Liver (tissue), 7 donors: ENCODE measurements at regions not wholly inside any gene's neighbourhood (a gene's known extent, or its start where the extent isn't known, plus 50 kb on each side); places are given as distances from the start of the nearest gene placed in this dataset.

Experiments used
- DNase-seq: peaks from one replicate; pipeline ENCODE4 v3.0.0-alpha.2; 2017; ENCODE audit warnings: low spot score
- H3K27ac ChIP-seq, 2 donors: one replicate each; pipeline ENCODE4 v1.7.0; 2013; ENCODE audit warnings: inconsistent platforms in 2 of 2, low read length in 2 of 2, control low read depth in 1 of 2, low read depth in 1 of 2, mild to moderate bottlenecking in 1 of 2
- H3K27me3 ChIP-seq, 4 donors: one replicate each; pipeline versions ENCODE4 v1.6.1 to v1.7.0; 2013; ENCODE audit warnings: low read length in 3 of 4, inconsistent platforms in 1 of 4, mild to moderate bottlenecking in 1 of 4, moderate library complexity in 1 of 4; ENCODE audit not compliant: control insufficient read depth in 4 of 4, insufficient read depth in 4 of 4
- H3K36me3 ChIP-seq, 4 donors: one replicate each; pipeline versions ENCODE4 v1.6.1 to v1.7.0; 2013; ENCODE audit warnings: low read length in 3 of 4, mild to moderate bottlenecking in 3 of 4, low read depth in 1 of 4, moderate library complexity in 1 of 4; ENCODE audit not compliant: control insufficient read depth in 4 of 4, insufficient read depth in 3 of 4
- H3K4me1 ChIP-seq, 4 donors: one replicate each; pipeline versions ENCODE4 v1.6.1 to v1.7.0; 2013; ENCODE audit warnings: low read length in 3 of 4, mild to moderate bottlenecking in 3 of 4, moderate library complexity in 1 of 4; ENCODE audit not compliant: control insufficient read depth in 4 of 4, insufficient read depth in 4 of 4
- H3K4me3 ChIP-seq, 3 donors: one replicate each; pipeline versions ENCODE4 v1.6.1 to v1.7.0; 2013; ENCODE audit warnings: low read length in 3 of 3, control low read depth in 1 of 3, low read depth in 1 of 3, mild to moderate bottlenecking in 1 of 3
- H3K9ac ChIP-seq, 2 donors: one replicate each; pipeline ENCODE4 v1.7.0; 2013; ENCODE audit warnings: low read length in 2 of 2, mild to moderate bottlenecking in 2 of 2, moderate library complexity in 2 of 2, control low read depth in 1 of 2, low read depth in 1 of 2
- H3K9me3 ChIP-seq, 4 donors: one replicate each; pipeline versions ENCODE4 v1.6.1 to v1.7.0; 2013; ENCODE audit warnings: low read length in 3 of 4; ENCODE audit not compliant: control insufficient read depth in 4 of 4
- EGR1 ChIP-seq, 2 donors: IDR thresholded peaks; 2 replicates each; pipeline ENCODE4 v1.6.1; 2016 to 2018; ENCODE audit warnings: antibody characterized with exemption in 2 of 2, low read depth in 2 of 2
- FOXA2 ChIP-seq: IDR thresholded peaks from 2 replicates; pipeline ENCODE4 v1.6.1; 2016; ENCODE audit warnings: antibody characterized with exemption
- GABPA ChIP-seq, 2 donors: IDR thresholded peaks in 1 of 2; conservative IDR thresholded peaks in 1 of 2; 2 replicates each; pipeline ENCODE4 v1.6.1; 2016; ENCODE audit warnings: antibody characterized with exemption in 2 of 2, mild to moderate bottlenecking in 1 of 2, moderate library complexity in 1 of 2
- HNF4A ChIP-seq, 2 donors: conservative IDR thresholded peaks; 2 replicates each; pipeline ENCODE4 v1.6.1; 2016; ENCODE audit warnings: antibody characterized with exemption in 2 of 2, mild to moderate bottlenecking in 2 of 2
- HNF4G ChIP-seq: IDR thresholded peaks from 2 replicates; pipeline ENCODE4 v1.6.1; 2016; ENCODE audit warnings: antibody characterized with exemption
- NR2F2 ChIP-seq: IDR thresholded peaks from 2 replicates; pipeline ENCODE4 v1.6.1; 2016; ENCODE audit warnings: antibody characterized with exemption
- RAD21 ChIP-seq, 2 donors: IDR thresholded peaks; 2 replicates each; pipeline ENCODE4 v1.6.1; 2016; ENCODE audit warnings: antibody characterized with exemption in 2 of 2, mild to moderate bottlenecking in 2 of 2
- SP1 ChIP-seq: IDR thresholded peaks from 2 replicates; pipeline ENCODE4 v1.6.1; 2018; ENCODE audit warnings: antibody characterized with exemption, mild to moderate bottlenecking
- TAF1 ChIP-seq: conservative IDR thresholded peaks from 2 replicates; pipeline ENCODE4 v1.6.1; 2016; ENCODE audit warnings: antibody characterized with exemption, mild to moderate bottlenecking
- YY1 ChIP-seq: IDR thresholded peaks from 2 replicates; pipeline ENCODE4 v1.6.1; 2016; ENCODE audit warnings: antibody characterized with exemption, mild to moderate bottlenecking
- TF ChIP-seq, protein P1 (sequence below): fragments of 150-350 bp; IDR thresholded peaks from 2 replicates; pipeline ENCODE4 v1.5.1; 2017; ENCODE audit warnings: improper control_type of control experiment, low read depth, low read length; ENCODE audit not compliant: missing input control
- TF ChIP-seq, protein P2 (sequence below): IDR thresholded peaks from 2 replicates; pipeline ENCODE4 v1.6.1; 2016; ENCODE audit warnings: antibody characterized with exemption, mild to moderate bottlenecking
- donor health status: healthy.
- donor health status: healthy.
- donor health status: healthy.
- donor health status: healthy.

DNA sequence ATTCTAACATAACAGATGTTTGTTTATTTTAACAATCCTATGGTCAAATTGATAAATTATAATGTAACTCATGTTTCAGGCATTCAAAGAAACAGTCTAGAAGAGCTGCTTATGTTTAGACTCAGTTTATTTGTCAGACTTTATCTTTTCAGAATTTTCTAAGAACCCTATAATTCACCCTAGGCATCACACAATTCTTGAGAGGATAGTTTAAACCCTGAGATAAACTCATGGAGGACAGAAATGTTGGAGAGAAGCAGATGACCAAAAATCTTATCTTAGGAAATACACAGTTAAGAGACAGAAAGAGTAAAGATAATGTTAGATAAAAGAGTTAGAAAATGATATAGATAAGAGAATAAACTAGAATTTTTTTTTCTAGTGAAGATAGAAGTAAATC, 1185.7 kb upstream of the SLC10A2 start:
- no peak for TF ChIP-seq HNF4A (conservative IDR thresholded peaks at IDR 0.05)
- TF ChIP-seq, protein P1, sequence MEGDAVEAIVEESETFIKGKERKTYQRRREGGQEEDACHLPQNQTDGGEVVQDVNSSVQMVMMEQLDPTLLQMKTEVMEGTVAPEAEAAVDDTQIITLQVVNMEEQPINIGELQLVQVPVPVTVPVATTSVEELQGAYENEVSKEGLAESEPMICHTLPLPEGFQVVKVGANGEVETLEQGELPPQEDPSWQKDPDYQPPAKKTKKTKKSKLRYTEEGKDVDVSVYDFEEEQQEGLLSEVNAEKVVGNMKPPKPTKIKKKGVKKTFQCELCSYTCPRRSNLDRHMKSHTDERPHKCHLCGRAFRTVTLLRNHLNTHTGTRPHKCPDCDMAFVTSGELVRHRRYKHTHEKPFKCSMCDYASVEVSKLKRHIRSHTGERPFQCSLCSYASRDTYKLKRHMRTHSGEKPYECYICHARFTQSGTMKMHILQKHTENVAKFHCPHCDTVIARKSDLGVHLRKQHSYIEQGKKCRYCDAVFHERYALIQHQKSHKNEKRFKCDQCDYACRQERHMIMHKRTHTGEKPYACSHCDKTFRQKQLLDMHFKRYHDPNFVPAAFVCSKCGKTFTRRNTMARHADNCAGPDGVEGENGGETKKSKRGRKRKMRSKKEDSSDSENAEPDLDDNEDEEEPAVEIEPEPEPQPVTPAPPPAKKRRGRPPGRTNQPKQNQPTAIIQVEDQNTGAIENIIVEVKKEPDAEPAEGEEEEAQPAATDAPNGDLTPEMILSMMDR = no peak
- TF ChIP-seq FOXA2 = no peak
- TF ChIP-seq GABPA (IDR thresholded peaks at IDR 0.05 in 1 of 2, conservative IDR thresholded peaks at IDR 0.05 in 1 of 2) = no peak
- TF ChIP-seq, protein P2, sequence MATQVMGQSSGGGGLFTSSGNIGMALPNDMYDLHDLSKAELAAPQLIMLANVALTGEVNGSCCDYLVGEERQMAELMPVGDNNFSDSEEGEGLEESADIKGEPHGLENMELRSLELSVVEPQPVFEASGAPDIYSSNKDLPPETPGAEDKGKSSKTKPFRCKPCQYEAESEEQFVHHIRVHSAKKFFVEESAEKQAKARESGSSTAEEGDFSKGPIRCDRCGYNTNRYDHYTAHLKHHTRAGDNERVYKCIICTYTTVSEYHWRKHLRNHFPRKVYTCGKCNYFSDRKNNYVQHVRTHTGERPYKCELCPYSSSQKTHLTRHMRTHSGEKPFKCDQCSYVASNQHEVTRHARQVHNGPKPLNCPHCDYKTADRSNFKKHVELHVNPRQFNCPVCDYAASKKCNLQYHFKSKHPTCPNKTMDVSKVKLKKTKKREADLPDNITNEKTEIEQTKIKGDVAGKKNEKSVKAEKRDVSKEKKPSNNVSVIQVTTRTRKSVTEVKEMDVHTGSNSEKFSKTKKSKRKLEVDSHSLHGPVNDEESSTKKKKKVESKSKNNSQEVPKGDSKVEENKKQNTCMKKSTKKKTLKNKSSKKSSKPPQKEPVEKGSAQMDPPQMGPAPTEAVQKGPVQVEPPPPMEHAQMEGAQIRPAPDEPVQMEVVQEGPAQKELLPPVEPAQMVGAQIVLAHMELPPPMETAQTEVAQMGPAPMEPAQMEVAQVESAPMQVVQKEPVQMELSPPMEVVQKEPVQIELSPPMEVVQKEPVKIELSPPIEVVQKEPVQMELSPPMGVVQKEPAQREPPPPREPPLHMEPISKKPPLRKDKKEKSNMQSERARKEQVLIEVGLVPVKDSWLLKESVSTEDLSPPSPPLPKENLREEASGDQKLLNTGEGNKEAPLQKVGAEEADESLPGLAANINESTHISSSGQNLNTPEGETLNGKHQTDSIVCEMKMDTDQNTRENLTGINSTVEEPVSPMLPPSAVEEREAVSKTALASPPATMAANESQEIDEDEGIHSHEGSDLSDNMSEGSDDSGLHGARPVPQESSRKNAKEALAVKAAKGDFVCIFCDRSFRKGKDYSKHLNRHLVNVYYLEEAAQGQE = no peak
- no peaks in the 10 kb centered on the region for H3K36me3 ChIP-seq
- DNase-seq = no peak
- H3K27ac ChIP-seq = no peak overlapping the region
- H3K4me1 ChIP-seq = no peaks in the 10 kb centered on the region
- H3K9me3 ChIP-seq = no peaks in the 10 kb centered on the region
- H3K4me3 ChIP-seq = no peak overlapping the region
- H3K27me3 ChIP-seq = no peaks in the 10 kb centered on the region
- H3K9ac ChIP-seq = no peak overlapping the region

DNA sequence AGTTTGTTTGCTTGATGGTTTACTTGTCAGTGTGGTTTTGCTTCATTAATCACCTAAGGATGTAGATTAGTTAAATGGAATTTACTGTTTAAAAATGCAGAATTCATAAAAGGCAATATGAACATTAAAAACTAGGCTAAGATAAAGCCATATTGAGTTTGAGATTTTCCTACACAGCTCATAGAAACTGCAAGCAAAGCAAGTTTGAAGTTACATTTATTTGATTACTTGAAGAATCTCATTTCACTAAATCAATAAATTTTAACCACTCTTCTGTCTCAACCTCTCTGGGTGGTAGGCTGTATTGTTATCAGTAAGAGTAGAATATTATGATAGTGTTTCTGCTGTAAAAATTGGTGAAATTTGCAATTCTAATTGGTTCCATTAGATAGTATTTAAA, 1180.7 kb upstream of the SLC10A2 start:
- no peak for DNase-seq
- Histone ChIP-seq H3K27me3 (no peaks in the 10 kb centered on the region), H3K36me3 (no peaks in the 10 kb centered on the region), H3K9ac (no peak overlapping the region), H3K9me3 (no peaks in the 10 kb centered on the region), H3K4me1 (no peaks in the 10 kb centered on the region), H3K27ac (no peak overlapping the region), H3K4me3 (no peak overlapping the region)
- no peak for TF ChIP-seq NR2F2
- TF ChIP-seq HNF4G = no peak
- no peak for TF ChIP-seq GABPA (IDR thresholded peaks at IDR 0.05 in 1 of 2, conservative IDR thresholded peaks at IDR 0.05 in 1 of 2)
- TF ChIP-seq, protein P1 = no peak
- no peak for TF ChIP-seq RAD21 (IDR thresholded peaks at IDR 0.05)
- TF ChIP-seq EGR1 (IDR thresholded peaks at IDR 0.05; ENCODE audit: low read depth in 2 of 2) = no peak
- TF ChIP-seq SP1 = no peak
- TF ChIP-seq YY1 = no peak
- no peak for TF ChIP-seq TAF1
